HG03565 (cell line): ENCODE measurements at regions not wholly inside any gene's neighbourhood (a gene's known extent, or its start where the extent isn't known, plus 50 kb on each side); places are given as distances from the start of the nearest gene placed in this dataset.
"Not testable (repeated sequence)": the region's sequence is repeated elsewhere in the genome, so short reads cannot be mapped to it uniquely, and the experiment has no call there.

ENCODE experiments used
- ATAC-seq: cut with Tn5 transposase; IDR thresholded peaks from one replicate; pipeline ENCODE4 v1.9.1; 2021; ENCODE audit warnings: mild to moderate bottlenecking, moderate library complexity; ENCODE audit not compliant: unreplicated experiment

DNA sequence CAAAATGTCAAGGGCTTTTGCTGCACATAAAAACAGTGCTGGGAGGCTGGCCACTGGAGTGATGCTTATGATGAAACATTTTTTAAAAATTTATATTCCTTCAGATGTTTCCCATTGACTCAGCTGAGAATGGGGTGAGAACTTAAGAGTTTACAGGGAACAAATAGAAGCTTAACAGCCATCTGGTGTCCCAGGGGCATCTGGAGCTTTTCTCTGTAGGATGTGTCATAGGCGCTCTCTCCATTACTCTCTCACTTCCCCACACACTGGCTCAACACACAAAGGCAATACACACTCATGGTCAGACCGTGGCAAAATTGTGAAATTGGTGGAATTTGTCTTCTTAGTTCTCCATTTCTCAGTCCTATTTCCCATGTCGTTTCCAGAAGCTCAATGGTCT is 783.1 kb upstream of the LRRTM1 start:
- no peak for ATAC-seq

GRCh38 chr2:81084101-81084500 is 779.5 kb upstream of the LRRTM1 start:
- no peak for ATAC-seq

- ATAC-seq = no peak
Measured at GRCh38 chr2:81078631-81079030, 774.1 kb upstream of the LRRTM1 start.

DNA sequence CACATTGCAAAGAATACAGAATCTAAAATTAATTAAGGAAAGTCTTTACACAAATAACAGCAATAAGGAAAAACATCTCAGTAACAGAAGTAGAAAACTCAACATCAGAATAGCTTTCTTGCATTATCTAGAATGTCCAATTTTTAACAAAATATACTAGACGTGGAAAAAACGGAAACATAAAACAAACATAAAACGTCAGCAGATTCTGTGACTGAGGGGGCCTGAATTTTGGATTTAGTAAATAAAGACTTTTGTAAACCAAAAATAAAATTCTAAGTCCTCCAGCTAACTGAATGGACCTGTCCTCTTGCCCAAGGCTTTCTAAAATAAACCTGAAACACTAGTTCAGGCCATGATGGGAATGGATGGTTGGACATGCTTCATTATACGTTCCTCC is 773.5 kb upstream of the LRRTM1 start:
- no peak for ATAC-seq

DNA sequence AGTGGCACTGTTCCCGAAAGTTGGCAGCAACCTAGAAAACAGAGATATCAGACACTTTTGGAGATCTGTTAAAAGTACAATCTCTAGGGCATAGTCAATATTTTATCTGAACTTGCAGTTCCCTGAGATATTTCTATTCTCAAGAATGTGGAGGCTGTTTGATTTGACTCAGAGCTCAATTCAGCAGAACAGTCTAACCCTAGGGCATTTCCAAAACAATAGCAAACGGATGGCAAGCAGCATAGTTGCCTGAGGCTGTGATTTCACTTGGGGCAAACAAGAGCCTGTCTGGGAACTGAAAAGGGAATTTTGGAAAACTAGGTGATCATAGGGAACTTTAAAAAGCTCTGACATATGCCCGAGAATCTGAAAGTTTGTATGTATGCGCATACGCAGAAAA is 772.8 kb upstream of the LRRTM1 start:
- ATAC-seq = no peak

DNA sequence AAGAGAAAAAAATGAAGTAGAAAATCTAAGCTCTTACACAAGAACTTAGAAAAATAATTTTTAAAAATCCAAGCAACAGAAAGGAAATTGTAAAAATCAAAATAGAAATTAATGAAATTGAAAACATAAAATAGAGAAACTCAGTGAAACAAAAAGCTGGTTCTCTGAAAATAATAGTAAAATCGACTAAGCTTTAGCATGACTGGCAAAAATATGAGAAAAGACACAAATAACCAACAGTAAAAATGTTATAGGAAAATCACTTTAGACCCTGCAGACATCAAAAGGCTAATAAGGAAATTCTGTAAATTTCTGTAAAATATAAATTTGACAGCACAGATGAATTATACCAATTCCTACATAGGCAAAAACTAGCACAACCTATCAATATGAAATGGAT is 768.9 kb upstream of the LRRTM1 start:
- ATAC-seq = no peak

DNA sequence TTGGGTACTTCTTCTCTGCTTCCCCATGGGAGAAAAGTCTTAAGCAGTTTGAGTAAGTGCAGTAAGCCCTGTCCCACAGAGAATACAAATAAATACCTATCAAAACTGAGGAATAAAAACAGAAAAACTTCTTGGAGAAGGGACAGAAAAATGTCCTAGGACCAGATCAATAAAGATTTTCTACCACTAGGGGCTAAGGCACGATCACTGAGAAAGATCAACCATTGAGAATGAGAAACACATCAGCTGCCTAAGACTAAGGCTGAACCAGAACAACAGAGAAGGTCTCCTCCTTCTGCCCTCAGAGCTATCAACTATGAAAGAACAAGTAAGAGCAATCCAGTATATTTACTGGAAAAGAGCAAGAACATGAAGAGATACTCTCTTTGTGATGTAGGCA is 763.6 kb upstream of the LRRTM1 start:
- no peak for ATAC-seq

DNA sequence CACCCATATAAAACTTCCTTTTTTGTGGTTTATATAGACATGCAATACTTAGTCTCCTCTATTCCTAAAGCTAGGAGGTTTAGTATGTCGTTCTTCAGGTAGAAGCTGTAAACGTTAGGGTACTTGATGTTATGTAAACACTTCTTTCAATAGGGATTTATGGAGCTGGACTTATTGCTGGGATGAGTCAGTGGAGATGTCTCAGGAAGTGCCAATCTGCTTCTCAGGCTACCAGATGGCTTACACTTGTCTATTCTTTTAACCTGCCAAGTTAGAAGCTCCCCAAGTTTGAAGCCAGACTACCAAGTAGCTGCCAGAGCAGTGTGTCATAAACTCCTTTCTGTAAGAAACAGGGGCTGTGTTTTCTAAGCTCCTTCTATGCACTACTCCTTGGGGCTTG is 756.5 kb upstream of the LRRTM1 start:
- no peak for ATAC-seq

DNA sequence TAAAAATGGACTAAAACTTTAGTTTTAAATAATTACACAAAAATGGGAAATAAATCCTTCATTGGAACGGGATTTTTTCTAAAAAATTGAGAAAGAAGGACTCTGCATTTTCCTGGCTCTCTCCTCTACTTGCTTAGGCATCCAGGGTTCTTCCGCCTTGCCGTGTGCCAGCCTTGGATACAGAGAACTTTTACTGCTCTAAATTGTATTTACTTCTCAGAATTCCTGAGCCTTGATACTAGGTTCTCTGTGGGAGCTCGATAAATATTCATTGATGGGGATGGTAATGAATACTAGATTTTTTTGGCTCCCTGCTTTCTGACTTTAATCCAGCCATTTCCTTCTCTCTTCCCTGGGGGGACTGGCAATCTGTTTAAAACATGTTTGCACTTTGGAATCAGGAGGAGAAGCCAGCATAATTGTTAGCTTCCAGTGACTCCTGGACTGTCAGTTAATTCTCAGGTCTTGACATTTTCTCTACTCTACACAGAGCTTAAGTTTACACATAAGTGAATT is 746.1 kb upstream of the LRRTM1 start:
- no peak for ATAC-seq

DNA sequence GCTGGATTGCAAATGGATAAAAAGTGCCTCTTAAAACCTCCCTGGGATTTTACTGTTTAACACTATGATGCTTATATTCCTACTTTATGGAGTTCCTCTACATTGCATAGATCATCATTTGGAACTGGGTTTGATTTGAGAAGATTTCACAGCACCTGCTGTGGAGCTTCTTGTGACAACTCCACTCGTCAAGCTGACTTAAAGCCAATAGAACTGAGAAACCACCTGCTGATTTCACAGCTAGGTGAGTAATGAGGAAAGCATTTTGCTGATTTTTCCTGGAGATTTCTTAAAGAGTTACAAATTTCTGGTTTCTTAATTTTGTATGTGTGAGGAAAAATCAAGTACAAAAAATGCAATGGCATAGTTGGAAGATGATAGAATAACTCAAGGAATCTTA is 739.1 kb upstream of the LRRTM1 start:
- no peak for ATAC-seq

- no peak for ATAC-seq
Measured at GRCh38 chr2:81007104-81007503, 702.6 kb upstream of the LRRTM1 start.

- ATAC-seq = no peak
Measured at GRCh38 chr2:81002906-81003305, 698.4 kb upstream of the LRRTM1 start.

- no peak for ATAC-seq
Measured at GRCh38 chr2:80987466-80987865, 682.9 kb upstream of the LRRTM1 start.

DNA sequence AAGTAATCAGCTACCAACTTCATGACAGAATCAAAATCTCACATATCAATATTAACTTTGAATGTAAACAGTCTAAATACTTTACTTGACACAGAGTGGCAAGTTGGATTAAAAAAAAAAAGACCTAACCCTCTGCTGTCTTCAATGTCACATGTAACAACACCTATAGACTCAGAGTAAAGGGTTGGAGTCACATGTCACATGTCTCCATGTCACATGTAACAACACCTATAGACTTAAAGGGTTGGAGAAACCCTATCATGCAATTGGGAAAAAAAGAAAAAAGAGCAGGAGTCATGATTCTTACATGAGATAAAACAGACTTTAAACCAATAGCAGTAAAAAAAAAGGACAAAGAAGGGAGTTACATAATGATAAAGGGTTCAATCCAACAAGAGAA is 665.3 kb upstream of the LRRTM1 start:
- ATAC-seq = no peak

DNA sequence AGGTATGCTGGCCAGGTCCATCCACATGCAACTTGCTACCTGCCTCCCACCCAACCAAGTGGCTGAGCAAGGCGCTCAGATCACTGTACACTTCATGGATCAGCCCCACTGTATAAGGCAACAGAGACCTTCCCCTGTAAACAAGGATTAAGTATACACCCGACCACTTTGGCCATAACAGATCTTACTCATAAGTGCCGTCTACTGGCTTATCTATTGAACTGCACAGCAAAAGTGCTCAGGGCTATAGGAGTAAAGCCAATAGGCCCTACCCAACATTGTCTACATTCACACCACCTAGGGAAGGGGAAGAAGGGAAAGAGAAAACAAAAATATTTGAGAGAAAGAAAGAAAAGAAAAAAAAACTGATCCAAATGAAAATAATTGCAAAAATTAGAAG is 663.9 kb upstream of the LRRTM1 start:
- ATAC-seq = no peak

GRCh38 chr2:80947601-80948130 is 643.1 kb upstream of the LRRTM1 start:
- ATAC-seq = no peak

GRCh38 chr2:80943487-80943886 is 638.9 kb upstream of the LRRTM1 start:
- no peak for ATAC-seq

DNA sequence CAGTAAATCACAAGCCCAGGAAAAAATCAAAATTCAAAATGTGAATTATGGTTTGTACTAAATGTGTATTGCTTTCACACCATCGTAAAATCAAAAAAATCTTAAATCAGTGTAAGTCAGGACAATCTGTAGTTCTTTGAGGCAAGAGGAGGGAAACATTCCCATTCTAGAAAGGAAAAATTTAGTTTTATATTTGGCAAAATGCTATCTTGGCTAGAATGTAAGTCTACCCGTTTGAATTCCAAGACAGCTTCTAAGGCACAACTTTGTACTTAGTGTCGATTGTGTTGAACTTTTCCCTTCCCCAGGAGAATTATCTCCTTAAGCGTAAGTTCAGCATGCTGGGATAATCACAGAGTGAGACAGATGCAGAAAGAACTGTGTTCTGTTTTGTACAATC is 638.2 kb upstream of the LRRTM1 start:
- no peak for ATAC-seq

DNA sequence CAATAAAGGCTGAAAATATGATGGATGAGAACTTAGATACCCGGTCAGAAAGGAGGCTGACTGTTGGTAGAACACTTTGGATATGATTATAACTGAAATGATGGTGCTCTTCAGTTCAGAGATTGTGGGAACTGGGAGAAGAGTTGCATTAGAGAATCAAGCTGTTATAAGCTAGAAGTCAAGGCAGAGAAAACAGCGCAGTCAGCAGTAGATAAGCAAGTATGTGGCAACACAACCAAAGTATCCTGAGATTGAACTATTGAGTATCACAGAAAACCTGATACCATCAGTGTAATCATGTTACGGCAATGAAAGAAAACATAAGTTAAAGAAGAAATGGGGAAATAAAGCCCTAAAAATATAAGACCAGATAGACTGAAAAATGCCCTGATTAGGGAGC is 633.9 kb upstream of the LRRTM1 start:
- no peak for ATAC-seq

GRCh38 chr2:80931820-80932219 is 627.3 kb upstream of the LRRTM1 start:
- ATAC-seq = not testable (repeated sequence)

DNA sequence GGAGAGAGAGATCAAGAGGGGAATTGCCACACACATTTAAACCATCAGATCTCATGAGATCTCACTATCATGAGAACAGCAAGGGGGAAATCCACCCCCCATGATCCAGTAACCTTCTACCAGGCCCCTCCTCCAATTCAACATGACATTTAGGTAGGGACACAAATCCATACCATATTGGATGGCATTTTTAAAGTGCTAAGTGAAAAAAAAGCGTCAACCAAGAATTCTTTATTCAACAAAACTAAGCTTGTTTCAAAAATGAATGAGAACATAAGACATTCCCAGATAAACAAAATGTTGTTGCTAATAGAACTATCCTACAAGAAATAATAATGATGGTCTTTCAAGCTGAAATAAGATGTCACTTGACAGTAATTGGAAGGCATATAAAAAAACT is 626.2 kb upstream of the LRRTM1 start:
- no peak for ATAC-seq

DNA sequence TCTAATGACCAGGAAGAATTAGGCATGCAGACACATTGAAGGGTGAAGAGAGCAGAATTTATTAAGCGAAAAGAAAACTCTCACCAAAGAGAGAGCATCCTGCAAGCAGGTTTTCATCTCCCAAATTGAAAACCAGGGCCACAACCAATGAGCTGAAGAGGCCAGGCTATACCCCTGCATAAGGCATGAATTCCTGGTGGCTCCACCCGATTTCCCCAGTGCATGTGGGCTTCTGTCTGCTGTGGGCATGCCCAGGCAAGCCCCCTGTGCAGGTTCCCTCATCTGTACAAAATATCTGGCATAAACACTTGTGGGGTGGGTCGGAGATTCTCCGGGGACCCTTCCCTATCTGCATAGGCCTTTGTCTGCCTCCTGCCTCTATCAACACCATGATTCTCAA is 621.6 kb upstream of the LRRTM1 start:
- no peak for ATAC-seq

- no peak for ATAC-seq
Measured at GRCh38 chr2:80896576-80896975, 592.0 kb upstream of the LRRTM1 start.

DNA sequence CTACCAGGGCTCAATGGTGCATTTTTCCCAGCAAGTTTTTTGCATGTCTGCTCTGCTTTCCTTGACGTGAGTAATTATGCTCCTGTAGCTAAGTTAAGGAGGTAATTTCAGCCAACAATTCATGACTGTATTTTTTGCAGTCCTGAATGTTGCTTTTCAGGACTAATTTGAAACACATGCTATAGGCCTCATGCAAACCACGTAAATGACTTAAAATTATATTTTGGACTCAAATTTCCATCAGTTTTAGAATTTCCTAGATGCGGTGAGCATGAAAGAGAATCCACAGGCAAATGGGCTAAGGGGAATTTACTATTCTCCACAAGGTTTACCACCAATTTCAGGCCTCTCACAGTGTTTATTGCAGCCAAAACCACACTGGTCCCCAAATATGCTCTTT is 589.9 kb upstream of the LRRTM1 start:
- ATAC-seq = no peak
